ENCODE measurements at regions not wholly inside any gene's neighbourhood (a gene's known extent, or its start where the extent isn't known, plus 50 kb on each side); places are given as distances from the start of the nearest gene placed in this dataset.

- TF ChIP-seq, protein P1, sequence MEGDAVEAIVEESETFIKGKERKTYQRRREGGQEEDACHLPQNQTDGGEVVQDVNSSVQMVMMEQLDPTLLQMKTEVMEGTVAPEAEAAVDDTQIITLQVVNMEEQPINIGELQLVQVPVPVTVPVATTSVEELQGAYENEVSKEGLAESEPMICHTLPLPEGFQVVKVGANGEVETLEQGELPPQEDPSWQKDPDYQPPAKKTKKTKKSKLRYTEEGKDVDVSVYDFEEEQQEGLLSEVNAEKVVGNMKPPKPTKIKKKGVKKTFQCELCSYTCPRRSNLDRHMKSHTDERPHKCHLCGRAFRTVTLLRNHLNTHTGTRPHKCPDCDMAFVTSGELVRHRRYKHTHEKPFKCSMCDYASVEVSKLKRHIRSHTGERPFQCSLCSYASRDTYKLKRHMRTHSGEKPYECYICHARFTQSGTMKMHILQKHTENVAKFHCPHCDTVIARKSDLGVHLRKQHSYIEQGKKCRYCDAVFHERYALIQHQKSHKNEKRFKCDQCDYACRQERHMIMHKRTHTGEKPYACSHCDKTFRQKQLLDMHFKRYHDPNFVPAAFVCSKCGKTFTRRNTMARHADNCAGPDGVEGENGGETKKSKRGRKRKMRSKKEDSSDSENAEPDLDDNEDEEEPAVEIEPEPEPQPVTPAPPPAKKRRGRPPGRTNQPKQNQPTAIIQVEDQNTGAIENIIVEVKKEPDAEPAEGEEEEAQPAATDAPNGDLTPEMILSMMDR (IDR thresholded peaks at IDR 0.05) = no peak
- no peak for TF ChIP-seq POLR2A (IDR thresholded peaks at IDR 0.05)
Measured at GRCh38 chr2:7724336-7724735, 807.1 kb downstream of the RNF144A start.

All from adrenal gland (tissue), 5 donors.